ENCODE measurements at regions not wholly inside any gene's neighbourhood (a gene's known extent, or its start where the extent isn't known, plus 50 kb on each side); places are given as distances from the start of the nearest gene placed in this dataset.

- TF ChIP-seq, protein P1, sequence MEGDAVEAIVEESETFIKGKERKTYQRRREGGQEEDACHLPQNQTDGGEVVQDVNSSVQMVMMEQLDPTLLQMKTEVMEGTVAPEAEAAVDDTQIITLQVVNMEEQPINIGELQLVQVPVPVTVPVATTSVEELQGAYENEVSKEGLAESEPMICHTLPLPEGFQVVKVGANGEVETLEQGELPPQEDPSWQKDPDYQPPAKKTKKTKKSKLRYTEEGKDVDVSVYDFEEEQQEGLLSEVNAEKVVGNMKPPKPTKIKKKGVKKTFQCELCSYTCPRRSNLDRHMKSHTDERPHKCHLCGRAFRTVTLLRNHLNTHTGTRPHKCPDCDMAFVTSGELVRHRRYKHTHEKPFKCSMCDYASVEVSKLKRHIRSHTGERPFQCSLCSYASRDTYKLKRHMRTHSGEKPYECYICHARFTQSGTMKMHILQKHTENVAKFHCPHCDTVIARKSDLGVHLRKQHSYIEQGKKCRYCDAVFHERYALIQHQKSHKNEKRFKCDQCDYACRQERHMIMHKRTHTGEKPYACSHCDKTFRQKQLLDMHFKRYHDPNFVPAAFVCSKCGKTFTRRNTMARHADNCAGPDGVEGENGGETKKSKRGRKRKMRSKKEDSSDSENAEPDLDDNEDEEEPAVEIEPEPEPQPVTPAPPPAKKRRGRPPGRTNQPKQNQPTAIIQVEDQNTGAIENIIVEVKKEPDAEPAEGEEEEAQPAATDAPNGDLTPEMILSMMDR (IDR thresholded peaks at IDR 0.05): no peak
- no peak for TF ChIP-seq ZFX (IDR thresholded peaks at IDR 0.05; ENCODE audit: borderline replicate concordance)
Measured at GRCh38 chr3:105988540-105989212, 119.9 kb upstream of the CBLB start.

Measured in 22Rv1 (cell line).